Neural cell (in vitro differentiated cells): ENCODE measurements at regions not wholly inside any gene's neighbourhood (a gene's known extent, or its start where the extent isn't known, plus 50 kb on each side); places are given as distances from the start of the nearest gene placed in this dataset.

Experiments
- CTCF ChIP-seq: fragments of 450-650 bp; IDR thresholded peaks from 2 replicates; pipeline ENCODE4 v1.5.1; 2014; ENCODE audit warnings: antibody characterized with exemption, mild to moderate bottlenecking, moderate library complexity; ENCODE audit not compliant: poor library complexity, severe bottlenecking
- EP300 ChIP-seq: fragments of 450-650 bp; conservative IDR thresholded peaks from 2 replicates; pipeline ENCODE4 v1.6.1; 2014; ENCODE audit warnings: antibody characterized with exemption, mild to moderate bottlenecking, moderate library complexity; ENCODE audit not compliant: poor library complexity, severe bottlenecking
- EZH2 ChIP-seq: fragments of 200-600, 300-800 bp; shearing (Covaris generic), sonication (generic); IDR thresholded peaks from 2 replicates; pipeline ENCODE4 v1.6.1; 2014; ENCODE audit warnings: antibody characterized with exemption, low read length, borderline replicate concordance, mild to moderate bottlenecking; ENCODE audit not compliant: insufficient read depth, poor library complexity, severe bottlenecking
- POLR2AphosphoS5 ChIP-seq: IDR thresholded peaks from 2 replicates; pipeline ENCODE4 v1.6.1; 2012
- RAD21 ChIP-seq: fragments of 450-650 bp; conservative IDR thresholded peaks from 2 replicates; pipeline ENCODE4 v1.6.1; 2014; ENCODE audit warnings: antibody characterized with exemption, mild to moderate bottlenecking, moderate library complexity
- REST ChIP-seq: IDR thresholded peaks from 2 replicates; pipeline ENCODE4 v1.6.1; 2012; ENCODE audit warnings: borderline replicate concordance
- TAF1 ChIP-seq: IDR thresholded peaks from 2 replicates; pipeline ENCODE4 v1.6.1; 2012; ENCODE audit warnings: low read depth

GRCh38 chr10:118218562-118218961 lies 123.6 kb downstream of the FAM204A start:
- TF ChIP-seq CTCF (no peak), EZH2 (no peak), POLR2AphosphoS5 (no peak), REST (no peak), EP300 (no peak), RAD21 (no peak), TAF1 (no peak)
